HEK293 (cell line): ENCODE measurements at regions not wholly inside any gene's neighbourhood (a gene's known extent, or its start where the extent isn't known, plus 50 kb on each side); places are given as distances from the start of the nearest gene placed in this dataset.

ENCODE experiments used
- CTCF ChIA-PET: fragments of 350-600 bp; formaldehyde crosslinking; extraction: SDS; loops from one replicate; lab custom pipeline; 2021; ENCODE audit warnings: antibody characterized with exemption; lab: Yijun Ruan, JAX
- POLR2A ChIA-PET: fragments of 300-600 bp; formaldehyde crosslinking; extraction: SDS; loops from one replicate; lab custom pipeline; 2020; ENCODE audit warnings: antibody characterized with exemption, inconsistent platforms; lab: Yijun Ruan, JAX
- H3K27ac ChIP-seq: fragments of 200-500 bp; sonication (Bioruptor generic); 2 replicates; pipeline ENCODE4 v1.5.1; 2014; ENCODE audit warnings: low read depth, low read length, control low read depth, inconsistent platforms; ENCODE audit errors: extremely low read depth
- H3K36me3 ChIP-seq, 2 experiments: fragments of 200-500 bp in 1 of 2; sonication (Bioruptor generic) in 1 of 2; 1 replicate in 1 of 2; 2 replicates in 1 of 2; pipeline ENCODE4 v1.5.1; 2014 to 2017; ENCODE audit warnings: inconsistent platforms in 2 of 2, low read length in 2 of 2; ENCODE audit not compliant: control insufficient read depth in 2 of 2, insufficient read depth in 1 of 2
- H3K4me1 ChIP-seq: fragments of 200-500 bp; sonication (Bioruptor generic); 2 replicates; pipeline ENCODE4 v1.5.1; 2014; ENCODE audit warnings: mild to moderate bottlenecking, low read length, inconsistent platforms; ENCODE audit not compliant: control insufficient read depth, insufficient read depth
- H3K4me3 ChIP-seq: 2 replicates; pipeline ENCODE4 v1.5.1; 2011; ENCODE audit warnings: low read depth, mild to moderate bottlenecking, control low read depth, low read length, moderate library complexity
- H3K9me3 ChIP-seq: fragments of 200-500 bp; sonication (Bioruptor generic); 2 replicates; pipeline ENCODE4 v1.5.1; 2014; ENCODE audit warnings: low read depth, low read length, inconsistent platforms; ENCODE audit not compliant: control insufficient read depth, insufficient read depth
- CTCF ChIP-seq: fragments of 450-650 bp; formaldehyde crosslinking; IDR thresholded peaks from 2 replicates; pipeline ENCODE4 v1.5.1; 2016; ENCODE audit warnings: missing biosample characterization, missing genetic modification characterization
- KLF10 ChIP-seq: fragments of 450-650 bp; IDR thresholded peaks from 2 replicates; pipeline ENCODE4 v1.5.1; 2018; ENCODE audit warnings: missing biosample characterization, mild to moderate bottlenecking, missing genetic modification characterization
- REST ChIP-seq: fragments of 450-650 bp; formaldehyde crosslinking; IDR thresholded peaks from 2 replicates; pipeline ENCODE4 v1.5.1; 2016; ENCODE audit warnings: missing biosample characterization, missing genetic modification characterization
- ZBTB49 ChIP-seq: fragments of 450-650 bp; formaldehyde crosslinking; IDR thresholded peaks from 2 replicates; pipeline ENCODE4 v1.5.1; 2016; ENCODE audit warnings: missing biosample characterization, missing genetic modification characterization, low read depth
- ZIC2 ChIP-seq: fragments of 450-650 bp; formaldehyde crosslinking; IDR thresholded peaks from 2 replicates; pipeline ENCODE4 v1.5.1; 2016; ENCODE audit warnings: missing biosample characterization, missing genetic modification characterization
- ZNF214 ChIP-seq: fragments of 450-650 bp; formaldehyde crosslinking; IDR thresholded peaks from 2 replicates; pipeline ENCODE4 v1.5.1; 2017; ENCODE audit warnings: missing biosample characterization, mild to moderate bottlenecking, missing genetic modification characterization, borderline replicate concordance
- ZNF404 ChIP-seq: fragments of 450-650 bp; formaldehyde crosslinking; IDR thresholded peaks from 2 replicates; pipeline ENCODE4 v1.5.1; 2017; ENCODE audit warnings: missing biosample characterization, missing genetic modification characterization
- ZNF423 ChIP-seq: fragments of 450-650 bp; formaldehyde crosslinking; IDR thresholded peaks from 2 replicates; pipeline ENCODE4 v1.5.1; 2016; ENCODE audit warnings: missing biosample characterization, missing genetic modification characterization
- ZNF426 ChIP-seq: fragments of 450-650 bp; formaldehyde crosslinking; IDR thresholded peaks from 2 replicates; pipeline ENCODE4 v1.5.1; 2017; ENCODE audit warnings: missing biosample characterization, missing genetic modification characterization, mild to moderate bottlenecking, inconsistent platforms, moderate library complexity
- ZNF785 ChIP-seq: fragments of 450-650 bp; formaldehyde crosslinking; IDR thresholded peaks from 2 replicates; pipeline ENCODE4 v1.5.1; 2016; ENCODE audit warnings: missing biosample characterization, missing genetic modification characterization
- ZNF791 ChIP-seq: fragments of 450-650 bp; formaldehyde crosslinking; IDR thresholded peaks from 2 replicates; pipeline ENCODE4 v1.5.1; 2016; ENCODE audit warnings: missing biosample characterization, missing genetic modification characterization
- TF ChIP-seq, protein P1 (sequence below): fragments of 450-650 bp; IDR thresholded peaks from 2 replicates; pipeline ENCODE4 v1.5.1; 2018; ENCODE audit warnings: missing biosample characterization, mild to moderate bottlenecking, missing genetic modification characterization

DNA sequence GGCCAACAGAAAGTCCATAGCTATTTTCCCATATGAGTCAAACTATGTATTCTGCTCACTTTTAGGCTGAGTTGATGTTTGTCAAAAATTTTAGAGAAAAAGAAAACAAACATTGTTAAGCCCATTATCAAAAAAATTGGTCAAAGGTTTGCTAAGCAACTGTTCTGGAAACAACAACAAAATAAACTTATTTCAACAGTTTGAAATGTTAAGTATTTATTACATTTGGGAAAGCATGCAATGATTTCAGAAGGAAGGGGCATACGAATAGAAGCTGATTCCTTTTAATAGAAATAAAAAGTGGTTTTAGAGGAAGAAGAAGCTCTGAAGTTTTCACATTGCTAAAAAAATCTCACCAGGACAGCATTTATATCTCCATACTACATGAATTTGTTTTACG, 1837.5 kb upstream of the CELF4 start (continued):
- TF ChIP-seq ZBTB49 (tag by site-specific recombination) = no peak
- TF ChIP-seq ZNF214 (tag by site-specific recombination) = no peak
- TF ChIP-seq ZNF426 (tag by site-specific recombination) = no peak

DNA sequence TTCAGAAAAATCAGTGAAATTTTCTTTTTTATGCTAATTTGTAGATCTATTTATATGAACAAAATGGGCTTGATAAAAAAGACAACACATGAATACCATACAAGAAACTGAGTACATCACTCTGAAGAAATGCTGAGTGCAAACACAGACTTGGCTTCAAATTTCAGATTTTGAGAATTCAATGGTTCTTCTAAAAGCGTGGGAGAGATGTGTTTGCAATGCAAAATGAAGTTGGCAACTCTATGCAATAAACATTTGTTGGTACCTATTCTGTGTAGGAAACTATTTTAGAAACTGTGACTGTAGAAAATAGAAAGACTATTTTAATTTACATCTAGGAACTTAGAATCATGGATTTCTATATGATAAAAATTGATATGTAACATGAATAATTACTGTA, 1834.1 kb upstream of the CELF4 start:
- no peak overlapping the region for H3K4me3 ChIP-seq
- TF ChIP-seq CTCF (tag by site-specific recombination) (no peak), ZIC2 (tag by site-specific recombination) (no peak), KLF10 (tag by site-specific recombination) (no peak), ZNF791 (tag by site-specific recombination) (no peak), REST (no peak), ZNF404 (tag by site-specific recombination) (no peak), ZNF423 (no peak)
- TF ChIP-seq, all 188 proteins: peak for 0
- ChIA-PET CTCF (no interaction called here), POLR2A (no interaction called here)
- Histone ChIP-seq H3K9me3 (no peaks in the 10 kb centered on the region), H3K36me3 (no peaks in the 10 kb centered on the region), H3K27ac (no peak overlapping the region), H3K4me1 (no peaks in the 10 kb centered on the region)

- Histone ChIP-seq H3K4me1 (no peaks in the 10 kb centered on the region), H3K9me3 (no peaks in the 10 kb centered on the region), H3K27ac (no peak overlapping the region), H3K4me3 (no peak overlapping the region), H3K36me3 (no peaks in the 10 kb centered on the region)
- POLR2A ChIA-PET = no interaction called here
- TF ChIP-seq, protein P1, sequence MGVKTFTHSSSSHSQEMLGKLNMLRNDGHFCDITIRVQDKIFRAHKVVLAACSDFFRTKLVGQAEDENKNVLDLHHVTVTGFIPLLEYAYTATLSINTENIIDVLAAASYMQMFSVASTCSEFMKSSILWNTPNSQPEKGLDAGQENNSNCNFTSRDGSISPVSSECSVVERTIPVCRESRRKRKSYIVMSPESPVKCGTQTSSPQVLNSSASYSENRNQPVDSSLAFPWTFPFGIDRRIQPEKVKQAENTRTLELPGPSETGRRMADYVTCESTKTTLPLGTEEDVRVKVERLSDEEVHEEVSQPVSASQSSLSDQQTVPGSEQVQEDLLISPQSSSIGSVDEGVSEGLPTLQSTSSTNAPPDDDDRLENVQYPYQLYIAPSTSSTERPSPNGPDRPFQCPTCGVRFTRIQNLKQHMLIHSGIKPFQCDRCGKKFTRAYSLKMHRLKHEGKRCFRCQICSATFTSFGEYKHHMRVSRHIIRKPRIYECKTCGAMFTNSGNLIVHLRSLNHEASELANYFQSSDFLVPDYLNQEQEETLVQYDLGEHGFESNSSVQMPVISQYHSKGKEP (tag by site-specific recombination) = no peak
- TF ChIP-seq ZNF785 = no peak
- CTCF ChIA-PET = no interaction called here
Observed at GRCh38 chr18:39396168-39396567, 1830.6 kb upstream of the CELF4 start.
